GM12878 (cell line): ENCODE measurements at regions not wholly inside any gene's neighbourhood (a gene's known extent, or its start where the extent isn't known, plus 50 kb on each side); places are given as distances from the start of the nearest gene placed in this dataset.

ENCODE experiments used
- ATAC-seq: fragments of 200-7000 bp; cut with Tn5 transposase; 3 replicates; pipeline ENCODE4 v1.9.1; 2020; ENCODE audit warnings: mild to moderate bottlenecking, moderate library complexity
- BruUV-seq: library from RNA; stranded (reverse); fragments of 400-500 nt; replicated peaks from 2 replicates; lab custom pipeline; 2021; lab: Mats Ljungman, UMichigan
- CTCF ChIA-PET: fragments of 300-600 bp; sonication (Branson Sonifier 250); formaldehyde crosslinking; extraction: SDS; loops from one replicate; lab custom pipeline; 2021; ENCODE audit warnings: inconsistent platforms; lab: Yijun Ruan, JAX
- POLR2A ChIA-PET: fragments of 350-600 bp; formaldehyde crosslinking; extraction: SDS; loops from one replicate; lab custom pipeline; 2021; ENCODE audit warnings: inconsistent platforms; lab: Charles Lee
- RAD21 ChIA-PET: fragments of 300-600 bp; sonication (Branson Sonifier 250); formaldehyde crosslinking; loops from one replicate; lab custom pipeline; 2023; ENCODE audit warnings: antibody characterized with exemption; ENCODE audit not compliant: unreplicated experiment; lab: Charles Lee
- SMC1A ChIA-PET: fragments of 300-600 bp; sonication (Branson Sonifier 250); formaldehyde crosslinking; loops from one replicate; lab custom pipeline; 2023; ENCODE audit not compliant: unreplicated experiment, uncharacterized antibody; lab: Charles Lee
- DNase-seq: peaks from one replicate; pipeline ENCODE4 v3.0.0-alpha.2; 2011; ENCODE audit warnings: low read depth, low spot score
- FAIRE-seq: peaks from 3 replicates; lab custom pipeline; 2011; peaks lifted over from hg19 to GRCh38; lab: Jason Lieb, UNC
- H2AFZ ChIP-seq: 2 replicates; pipeline ENCODE4 v1.6.0; 2011; ENCODE audit warnings: low read depth, low read length, control low read depth; ENCODE audit not compliant: control insufficient read depth
- H3K27ac ChIP-seq: 2 replicates; pipeline ENCODE4 v1.5.1; 2011; ENCODE audit warnings: control low read depth; ENCODE audit not compliant: control insufficient read depth, insufficient read depth
- H3K27me3 ChIP-seq, 2 experiments: replicated peaks in 1 of 2; 2 replicates each; pipeline versions ENCODE4 v1.6.0 to v1.6.1; 2011; ENCODE audit warnings: low read length in 1 of 2; ENCODE audit not compliant: control insufficient read depth in 2 of 2, insufficient read depth in 2 of 2
- H3K36me3 ChIP-seq, 2 experiments: 2 replicates each; pipeline ENCODE4 v1.5.1; 2011; ENCODE audit warnings: low read length in 1 of 2; ENCODE audit not compliant: control insufficient read depth in 2 of 2, insufficient read depth in 2 of 2
- H3K4me1 ChIP-seq: 2 replicates; pipeline ENCODE4 v1.6.1; 2011; ENCODE audit warnings: mild to moderate bottlenecking, low read length, moderate library complexity, mixed read lengths; ENCODE audit not compliant: control insufficient read depth, insufficient read depth
- H3K4me2 ChIP-seq: 2 replicates; pipeline ENCODE4 v1.6.0; 2011; ENCODE audit warnings: control low read depth; ENCODE audit not compliant: control insufficient read depth, insufficient read depth
- H3K4me3 ChIP-seq: fragments of 200-600 bp; sonication (generic); 2 replicates; pipeline ENCODE4 v1.5.1; 2016
- H3K79me2 ChIP-seq: 2 replicates; pipeline ENCODE4 v1.6.0; 2011; ENCODE audit warnings: low read length; ENCODE audit not compliant: control insufficient read depth, insufficient read depth
- H3K9ac ChIP-seq: 2 replicates; pipeline ENCODE4 v1.8.0; 2011; ENCODE audit warnings: low read length, control low read depth, mixed read lengths; ENCODE audit not compliant: control insufficient read depth, insufficient read depth
- H3K9me3 ChIP-seq: replicated peaks from 3 replicates; pipeline ENCODE4 v1.5.1; 2011; ENCODE audit warnings: mild to moderate bottlenecking, low read length; ENCODE audit not compliant: control insufficient read depth, insufficient read depth
- H4K20me1 ChIP-seq: 2 replicates; pipeline ENCODE4 v1.6.0; 2011; ENCODE audit not compliant: control insufficient read depth, insufficient read depth
- BMI1 ChIP-seq: fragments of 450-650 bp; IDR thresholded peaks from 2 replicates; pipeline ENCODE4 v1.6.1; 2016; ENCODE audit warnings: mild to moderate bottlenecking, moderate library complexity, borderline replicate concordance
- CBFB ChIP-seq: IDR thresholded peaks from 2 replicates; pipeline ENCODE4 v1.6.1; 2016; ENCODE audit warnings: antibody characterized with exemption, low read depth
- CEBPB ChIP-seq, 2 experiments: fragments of 150-350 bp in 1 of 2; IDR thresholded peaks; 2 replicates each; pipeline ENCODE4 v1.6.1; 2012 to 2014; ENCODE audit warnings: low read depth in 2 of 2, low read length in 2 of 2, borderline replicate concordance in 1 of 2, inconsistent platforms in 1 of 2
- CHD1 ChIP-seq: IDR thresholded peaks from 2 replicates; pipeline ENCODE4 v1.6.1; 2012; ENCODE audit warnings: low read depth, low read length, improper control_type of control experiment
- CUX1 ChIP-seq: IDR thresholded peaks from 2 replicates; pipeline ENCODE4 v1.6.1; 2012; ENCODE audit warnings: improper control_type of control experiment, low read depth, low read length; ENCODE audit not compliant: insufficient replicate concordance
- ETV6 ChIP-seq, 2 experiments: fragments of 450-650 bp in 1 of 2; IDR thresholded peaks in 1 of 2; conservative IDR thresholded peaks in 1 of 2; 2 replicates each; pipeline ENCODE4 v1.6.1; 2014; ENCODE audit warnings: antibody characterized with exemption in 1 of 2, borderline replicate concordance in 1 of 2, low read depth in 1 of 2, mild to moderate bottlenecking in 1 of 2, moderate library complexity in 1 of 2
- HSF1 ChIP-seq: fragments of 150-350 bp; IDR thresholded peaks from 2 replicates; pipeline ENCODE4 v1.6.1; 2014; ENCODE audit warnings: mild to moderate bottlenecking, low read depth, low read length
- JUNB ChIP-seq: IDR thresholded peaks from 2 replicates; pipeline ENCODE4 v1.6.1; 2016; ENCODE audit warnings: antibody characterized with exemption, mild to moderate bottlenecking
- MXI1 ChIP-seq: fragments of 150-350 bp; IDR thresholded peaks from 2 replicates; pipeline ENCODE4 v1.6.1; 2011; ENCODE audit warnings: low read depth, mild to moderate bottlenecking, inconsistent platforms, low read length, improper control_type of control experiment
- RELB ChIP-seq: fragments of 450-650 bp; IDR thresholded peaks from 2 replicates; pipeline ENCODE4 v1.6.1; 2017; ENCODE audit warnings: low read depth, mild to moderate bottlenecking, moderate library complexity
- SREBF1 ChIP-seq: IDR thresholded peaks from 2 replicates; pipeline ENCODE4 v1.6.1; 2012; ENCODE audit warnings: mild to moderate bottlenecking, low read length
- TBL1XR1 ChIP-seq: IDR thresholded peaks from 2 replicates; pipeline ENCODE4 v1.6.1; 2012; ENCODE audit warnings: low read depth, low read length, improper control_type of control experiment
- ZNF687 ChIP-seq: fragments of 450-650 bp; IDR thresholded peaks from 2 replicates; pipeline ENCODE4 v1.6.1; 2017; ENCODE audit warnings: mild to moderate bottlenecking, moderate library complexity
- WGBS: methylation state at CpG from one replicate; pipeline ENCODE4 v1.1.6; 2016; ENCODE audit warnings: low lambda C conversion rate; ENCODE audit not compliant: insufficient replicate concordance, insufficient coverage; ENCODE audit errors: missing lambda C conversion rate; 5-methylcytosine and 5-hydroxymethylcytosine counted together
- in situ Hi-C: fragments of 300-500 bp; cut with MboI; formaldehyde crosslinking; loops from 9 replicates; pipeline ENCODE4 v1.14.3; 2018; ENCODE audit warnings: mixed read lengths
- intact Hi-C: fragments of 100-400 bp; cut with micrococcal nuclease; formaldehyde crosslinking; loops from one replicate; pipeline ENCODE4 v1.14.2; 2022; ENCODE audit not compliant: unreplicated experiment

- H3K9ac ChIP-seq, result no peak overlapping the region
- H3K9me3 ChIP-seq, result no peaks in the 10 kb centered on the region
- H4K20me1 ChIP-seq, result no peaks in the 10 kb centered on the region
- TF ChIP-seq RELB, result no peak
- no peak for TF ChIP-seq JUNB
- no peak for TF ChIP-seq ZNF687
- no peak for TF ChIP-seq CUX1
- no peak for TF ChIP-seq CHD1
- TF ChIP-seq ETV6 (conservative IDR thresholded peaks at IDR 0.05 in 1 of 2, IDR thresholded peaks at IDR 0.05 in 1 of 2; ENCODE audit: borderline replicate concordance in 1 of 2, low read depth in 1 of 2), result no peak
- TF ChIP-seq SREBF1, result no peak
- TF ChIP-seq HSF1, result no peak
- TF ChIP-seq CBFB, result no peak
- TF ChIP-seq TBL1XR1, result no peak
- TF ChIP-seq CEBPB (IDR thresholded peaks at IDR 0.05; ENCODE audit: borderline replicate concordance in 1 of 2, low read depth in 2 of 2, low read length in 2 of 2), result no peak
- no peak for TF ChIP-seq MXI1
- no peak for TF ChIP-seq BMI1
Measured at GRCh38 chr14:26859483-26859882, 261.6 kb upstream of the NOVA1 start.

More at GRCh38 chr14:26859483-26859882, 261.6 kb upstream of the NOVA1 start:
- H3K4me2 ChIP-seq, result no peak overlapping the region
- ChIA-PET POLR2A (no interaction called here), RAD21 (no interaction called here), CTCF (no interaction called here), SMC1A (no interaction called here)
- no peaks in the 10 kb centered on the region for H3K27me3 ChIP-seq
- no peaks in the 10 kb centered on the region for H3K4me1 ChIP-seq
- in situ Hi-C loops (no loop called here), intact Hi-C loops (no loop called here)
- H3K36me3 ChIP-seq, result no peaks in the 10 kb centered on the region
- DNase-seq (no peak), FAIRE-seq (no peak), ATAC-seq (no peak)
- no peak overlapping the region for H3K27ac ChIP-seq
- no peak overlapping the region for H3K4me3 ChIP-seq
- 46% methylated on average over 2 of the region's 2 CpGs for WGBS
- H3K79me2 ChIP-seq, result no peaks in the 10 kb centered on the region
- no peak overlapping the region for H2AFZ ChIP-seq
- BruUV-seq, result no TSS peak
